ENCODE measurements at regions not wholly inside any gene's neighbourhood (a gene's known extent, or its start where the extent isn't known, plus 50 kb on each side); places are given as distances from the start of the nearest gene placed in this dataset.
A peak's percentile ranks its signal among the peaks of the same experiment; 100 is the strongest.

- Histone ChIP-seq H3K4ac (ENCODE audit: low read length) (no peak overlapping the region), H3K4me3 (ENCODE audit: low read length in 2 of 2) (no peak overlapping the region), H3K4me1 (ENCODE audit: control insufficient read depth in 2 of 2, insufficient read depth in 1 of 2, low read depth in 1 of 2, low read length in 2 of 2) (peaks cover 0 to 1% of the 10 kb centered on the region in 2 donors), H2BK120ac (ENCODE audit: low read depth, low read length) (no peak overlapping the region), H3K4me2 (ENCODE audit: insufficient read depth, low read length, poor library complexity, severe bottlenecking) (no peak overlapping the region), H2BK5ac (ENCODE audit: low read length) (no peak overlapping the region), H3K18ac (ENCODE audit: low read length) (no peak overlapping the region), H3K36me3 (replicated peaks in 1 of 2; ENCODE audit: control insufficient read depth in 2 of 2, insufficient read depth in 2 of 2, low read length in 2 of 2) (no peaks in the 10 kb centered on the region), H3K9ac (ENCODE audit: low read depth, low read length, poor library complexity) (no peak overlapping the region), H3K27ac (replicated peaks; ENCODE audit: low read length) (no peak overlapping the region), H3K14ac (ENCODE audit: low read length) (no peak overlapping the region), H2BK12ac (ENCODE audit: low read length) (no peak overlapping the region), H4K8ac (ENCODE audit: low read depth, low read length) (no peak overlapping the region), H3K79me1 (ENCODE audit: low read depth, low read length) (no peaks in the 10 kb centered on the region), H2BK15ac (ENCODE audit: low read length) (no peak overlapping the region), H3K23ac (ENCODE audit: low read depth, low read length, poor library complexity) (no peak overlapping the region), H2AK5ac (ENCODE audit: low read depth, low read length) (no peak overlapping the region), H3K27me3 (ENCODE audit: control insufficient read depth in 3 of 3, insufficient read depth in 3 of 3, low read depth in 1 of 3, low read length in 3 of 3) (peaks cover 0 to 2% (median 0%) of the 10 kb centered on the region in 3 experiments), H2AFZ (ENCODE audit: low read length) (no peak overlapping the region), H3K9me3 (replicated peaks in 1 of 2; ENCODE audit: control insufficient read depth in 2 of 2, insufficient read depth in 1 of 2, low read depth in 1 of 2, low read length in 2 of 2) (no peaks in the 10 kb centered on the region), H4K91ac (ENCODE audit: low read depth, low read length, poor library complexity) (no peak overlapping the region)
- no peak for DNase-seq (ENCODE audit: low spot score)
- no CpG with 5 or more reads among the region's 4 CpGs for WGBS, 2 donors (ENCODE audit: extremely low coverage in 2 of 2, insufficient read length in 2 of 2, insufficient replicate concordance in 1 of 2)
Observed at GRCh38 chr17:68700421-68700820, 99.3 kb upstream of the FAM20A start.

DNA sequence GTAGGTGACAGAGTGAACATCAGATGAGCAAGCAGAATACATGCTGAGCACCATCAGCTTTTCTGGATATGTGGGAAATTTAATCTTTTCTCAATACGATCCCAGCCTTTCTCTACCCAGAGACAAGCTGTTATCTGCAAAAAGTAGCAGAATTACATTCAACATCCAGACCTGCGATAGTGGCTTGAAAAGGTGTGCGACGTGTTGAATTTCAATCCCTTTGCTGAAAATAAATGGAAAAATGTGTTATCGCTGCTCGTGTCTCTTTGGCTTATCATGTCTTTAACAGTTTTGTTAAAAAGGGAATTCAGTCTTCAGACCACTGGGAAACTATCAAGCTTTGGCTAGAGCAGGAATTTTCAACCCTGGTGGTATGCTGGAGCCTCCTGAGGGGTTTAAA, 98.8 kb upstream of the FAM20A start:
- no peak overlapping the region for H2AK5ac ChIP-seq (ENCODE audit: low read depth, low read length)
- no peak overlapping the region for H2AFZ ChIP-seq (ENCODE audit: low read length)
- no peak overlapping the region for H3K27ac ChIP-seq (replicated peaks; ENCODE audit: low read length)
- H3K9me3 ChIP-seq (replicated peaks in 1 of 2; ENCODE audit: control insufficient read depth in 2 of 2, insufficient read depth in 1 of 2, low read depth in 1 of 2, low read length in 2 of 2) = no peaks in the 10 kb centered on the region
- H2BK12ac ChIP-seq (ENCODE audit: low read length) = no peak overlapping the region
- H2BK5ac ChIP-seq (ENCODE audit: low read length) = no peak overlapping the region
- no peak overlapping the region for H4K91ac ChIP-seq (ENCODE audit: low read depth, low read length, poor library complexity)
- no peaks in the 10 kb centered on the region for H3K79me1 ChIP-seq (ENCODE audit: low read depth, low read length)
- H3K4me2 ChIP-seq (ENCODE audit: insufficient read depth, low read length, poor library complexity, severe bottlenecking) = no peak overlapping the region
- no peak overlapping the region for H3K9ac ChIP-seq (ENCODE audit: low read depth, low read length, poor library complexity)
- H3K27me3 ChIP-seq (ENCODE audit: control insufficient read depth in 3 of 3, insufficient read depth in 3 of 3, low read depth in 1 of 3, low read length in 3 of 3) = no peaks in the 10 kb centered on the region
- H3K18ac ChIP-seq (ENCODE audit: low read length) = no peak overlapping the region
- peaks cover 0 to 1% of the 10 kb centered on the region in 2 donors for H3K4me1 ChIP-seq (ENCODE audit: control insufficient read depth in 2 of 2, insufficient read depth in 1 of 2, low read depth in 1 of 2, low read length in 2 of 2)
- no peak overlapping the region for H2BK120ac ChIP-seq (ENCODE audit: low read depth, low read length)
- no peak overlapping the region for H3K14ac ChIP-seq (ENCODE audit: low read length)
- no peak overlapping the region for H4K8ac ChIP-seq (ENCODE audit: low read depth, low read length)
- WGBS, 2 donors (ENCODE audit: extremely low coverage in 2 of 2, insufficient read length in 2 of 2, insufficient replicate concordance in 1 of 2) = no CpG with 5 or more reads among the region's 6 CpGs
- no peak overlapping the region for H3K4me3 ChIP-seq (ENCODE audit: low read length in 2 of 2)
- H3K4ac ChIP-seq (ENCODE audit: low read length) = no peak overlapping the region
- no peaks in the 10 kb centered on the region for H3K36me3 ChIP-seq (replicated peaks in 1 of 2; ENCODE audit: control insufficient read depth in 2 of 2, insufficient read depth in 2 of 2, low read length in 2 of 2)
- no peak overlapping the region for H3K23ac ChIP-seq (ENCODE audit: low read depth, low read length, poor library complexity)
- no peak for DNase-seq (ENCODE audit: low spot score)
- no peak overlapping the region for H2BK15ac ChIP-seq (ENCODE audit: low read length)

GRCh38 chr17:68698746-68699145, 97.6 kb upstream of the FAM20A start:
- no peak overlapping the region for H3K27ac ChIP-seq (replicated peaks; ENCODE audit: low read length)
- H3K9me3 ChIP-seq (replicated peaks in 1 of 2; ENCODE audit: control insufficient read depth in 2 of 2, insufficient read depth in 1 of 2, low read depth in 1 of 2, low read length in 2 of 2) = no peaks in the 10 kb centered on the region
- no peaks in the 10 kb centered on the region for H3K79me1 ChIP-seq (ENCODE audit: low read depth, low read length)
- no peak overlapping the region for H3K18ac ChIP-seq (ENCODE audit: low read length)
- no peak overlapping the region for H2AFZ ChIP-seq (ENCODE audit: low read length)
- H3K4me1 ChIP-seq (ENCODE audit: control insufficient read depth in 2 of 2, insufficient read depth in 1 of 2, low read depth in 1 of 2, low read length in 2 of 2) = peaks cover 0 to 1% of the 10 kb centered on the region in 2 donors
- no peak for DNase-seq (ENCODE audit: low spot score)
- H3K9ac ChIP-seq (ENCODE audit: low read depth, low read length, poor library complexity) = no peak overlapping the region
- H3K4me2 ChIP-seq (ENCODE audit: insufficient read depth, low read length, poor library complexity, severe bottlenecking) = no peak overlapping the region
- no peaks in the 10 kb centered on the region for H3K36me3 ChIP-seq (replicated peaks in 1 of 2; ENCODE audit: control insufficient read depth in 2 of 2, insufficient read depth in 2 of 2, low read length in 2 of 2)
- no peak overlapping the region for H3K4me3 ChIP-seq (ENCODE audit: low read length in 2 of 2)
- no peak overlapping the region for H4K8ac ChIP-seq (ENCODE audit: low read depth, low read length)
- no peak overlapping the region for H3K4ac ChIP-seq (ENCODE audit: low read length)
- H2BK120ac ChIP-seq (ENCODE audit: low read depth, low read length) = no peak overlapping the region
- no peak overlapping the region for H3K14ac ChIP-seq (ENCODE audit: low read length)
- no CpG with 5 or more reads among the region's 3 CpGs for WGBS, 2 donors (ENCODE audit: extremely low coverage in 2 of 2, insufficient read length in 2 of 2, insufficient replicate concordance in 1 of 2)
- no peak overlapping the region for H2BK15ac ChIP-seq (ENCODE audit: low read length)
- no peak overlapping the region for H3K23ac ChIP-seq (ENCODE audit: low read depth, low read length, poor library complexity)
- no peak overlapping the region for H2BK5ac ChIP-seq (ENCODE audit: low read length)
- no peaks in the 10 kb centered on the region for H3K27me3 ChIP-seq (ENCODE audit: control insufficient read depth in 3 of 3, insufficient read depth in 3 of 3, low read depth in 1 of 3, low read length in 3 of 3)
- no peak overlapping the region for H2AK5ac ChIP-seq (ENCODE audit: low read depth, low read length)
- H2BK12ac ChIP-seq (ENCODE audit: low read length) = no peak overlapping the region
- no peak overlapping the region for H4K91ac ChIP-seq (ENCODE audit: low read depth, low read length, poor library complexity)

DNA sequence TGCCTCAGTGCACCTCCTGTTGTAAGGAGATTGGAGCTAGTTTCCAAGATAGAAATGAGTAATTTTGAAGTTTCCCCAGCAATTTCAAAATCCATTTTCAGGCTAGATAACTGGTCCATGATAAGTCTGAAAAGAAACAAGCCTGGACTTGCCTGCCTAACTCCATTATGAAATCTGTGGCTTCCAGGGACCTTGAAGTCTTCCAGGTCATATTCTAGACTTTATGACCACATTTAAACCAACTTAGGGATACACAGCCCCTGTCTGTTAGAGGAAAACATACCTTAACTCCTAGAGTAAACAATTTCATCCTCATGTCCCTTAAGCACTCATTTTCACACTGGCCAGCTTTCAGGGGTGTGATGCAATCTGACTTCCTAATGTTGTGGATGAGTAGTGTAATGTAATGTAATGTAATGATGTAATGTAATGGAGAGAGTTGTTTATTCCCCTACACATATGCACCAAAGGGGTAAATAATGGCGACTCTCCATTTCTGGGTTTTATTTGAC, 96.7 kb upstream of the FAM20A start:
- Histone ChIP-seq H3K4me3 (ENCODE audit: low read length in 2 of 2) (no peak overlapping the region), H3K9ac (ENCODE audit: low read depth, low read length, poor library complexity) (no peak overlapping the region), H3K23ac (ENCODE audit: low read depth, low read length, poor library complexity) (no peak overlapping the region), H3K18ac (ENCODE audit: low read length) (no peak overlapping the region), H2AK5ac (ENCODE audit: low read depth, low read length) (no peak overlapping the region), H2BK15ac (ENCODE audit: low read length) (no peak overlapping the region), H4K8ac (ENCODE audit: low read depth, low read length) (no peak overlapping the region), H3K4me2 (ENCODE audit: insufficient read depth, low read length, poor library complexity, severe bottlenecking) (no peak overlapping the region), H3K27ac (replicated peaks; ENCODE audit: low read length) (no peak overlapping the region), H3K79me1 (ENCODE audit: low read depth, low read length) (no peaks in the 10 kb centered on the region), H3K4ac (ENCODE audit: low read length) (no peak overlapping the region), H3K14ac (ENCODE audit: low read length) (no peak overlapping the region), H3K27me3 (ENCODE audit: control insufficient read depth in 3 of 3, insufficient read depth in 3 of 3, low read depth in 1 of 3, low read length in 3 of 3) (no peaks in the 10 kb centered on the region), H3K9me3 (replicated peaks in 1 of 2; ENCODE audit: control insufficient read depth in 2 of 2, insufficient read depth in 1 of 2, low read depth in 1 of 2, low read length in 2 of 2) (no peaks in the 10 kb centered on the region), H4K91ac (ENCODE audit: low read depth, low read length, poor library complexity) (no peak overlapping the region), H3K36me3 (replicated peaks in 1 of 2; ENCODE audit: control insufficient read depth in 2 of 2, insufficient read depth in 2 of 2, low read length in 2 of 2) (no peaks in the 10 kb centered on the region), H2BK12ac (ENCODE audit: low read length) (no peak overlapping the region), H3K4me1 (ENCODE audit: control insufficient read depth in 2 of 2, insufficient read depth in 1 of 2, low read depth in 1 of 2, low read length in 2 of 2) (peaks cover 1% of the 10 kb centered on the region in 2 donors), H2AFZ (ENCODE audit: low read length) (peak overlapping the region; percentile 21), H2BK5ac (ENCODE audit: low read length) (no peak overlapping the region), H2BK120ac (ENCODE audit: low read depth, low read length) (no peak overlapping the region)
- no peak for DNase-seq (ENCODE audit: low spot score)
- no CpG with 5 or more reads among the region's 1 CpG for WGBS, 2 donors (ENCODE audit: extremely low coverage in 2 of 2, insufficient read length in 2 of 2, insufficient replicate concordance in 1 of 2)
